Choroid plexus epithelial cell (primary cell): ENCODE measurements at regions not wholly inside any gene's neighbourhood (a gene's known extent, or its start where the extent isn't known, plus 50 kb on each side); places are given as distances from the start of the nearest gene placed in this dataset.

ENCODE experiments used
- DNase-seq: peaks from one replicate; pipeline ENCODE4 v3.0.0-alpha.2; 2010; ENCODE audit warnings: low read depth
- H3K4me3 ChIP-seq: 2 replicates; pipeline ENCODE4 v1.5.1; 2011; ENCODE audit warnings: low read depth, mild to moderate bottlenecking, control low read depth, low read length, moderate library complexity
- TF ChIP-seq, protein P1 (sequence below): conservative IDR thresholded peaks from 2 replicates; pipeline ENCODE4 v1.5.1; 2011; ENCODE audit warnings: low read depth, mild to moderate bottlenecking, control low read depth, inconsistent platforms, low read length, moderate library complexity

DNA sequence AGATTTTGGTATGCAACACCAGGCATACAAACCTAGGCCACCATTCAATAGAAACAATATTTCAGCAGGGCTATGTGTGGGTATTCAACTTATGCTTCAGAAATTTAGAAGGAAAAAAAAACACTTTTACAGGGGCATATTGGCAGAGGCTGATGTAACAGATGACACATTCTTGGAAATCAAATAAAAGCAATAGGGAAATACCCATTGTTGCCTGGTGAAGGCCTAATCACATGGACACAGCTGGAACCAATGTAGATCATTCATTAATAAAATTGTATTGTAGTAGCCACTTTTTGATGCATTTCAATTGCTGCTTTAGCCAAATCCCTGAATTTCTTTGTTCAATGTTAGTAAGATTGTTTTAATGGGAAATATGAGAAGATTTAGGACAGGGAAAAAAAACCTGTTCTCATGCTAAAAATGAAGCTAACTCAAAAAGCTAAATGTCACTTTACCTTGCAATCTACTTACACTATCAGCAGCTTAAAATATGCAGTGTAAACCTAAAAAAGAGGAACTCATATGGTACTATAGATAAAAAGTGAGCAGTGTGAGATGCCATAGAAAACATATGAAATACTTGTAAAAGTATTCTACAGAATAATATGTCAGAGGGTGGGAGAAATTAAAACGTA lies 289.4 kb downstream of the ZEB2 start:
- no peak overlapping the region for H3K4me3 ChIP-seq
- TF ChIP-seq, protein P1, sequence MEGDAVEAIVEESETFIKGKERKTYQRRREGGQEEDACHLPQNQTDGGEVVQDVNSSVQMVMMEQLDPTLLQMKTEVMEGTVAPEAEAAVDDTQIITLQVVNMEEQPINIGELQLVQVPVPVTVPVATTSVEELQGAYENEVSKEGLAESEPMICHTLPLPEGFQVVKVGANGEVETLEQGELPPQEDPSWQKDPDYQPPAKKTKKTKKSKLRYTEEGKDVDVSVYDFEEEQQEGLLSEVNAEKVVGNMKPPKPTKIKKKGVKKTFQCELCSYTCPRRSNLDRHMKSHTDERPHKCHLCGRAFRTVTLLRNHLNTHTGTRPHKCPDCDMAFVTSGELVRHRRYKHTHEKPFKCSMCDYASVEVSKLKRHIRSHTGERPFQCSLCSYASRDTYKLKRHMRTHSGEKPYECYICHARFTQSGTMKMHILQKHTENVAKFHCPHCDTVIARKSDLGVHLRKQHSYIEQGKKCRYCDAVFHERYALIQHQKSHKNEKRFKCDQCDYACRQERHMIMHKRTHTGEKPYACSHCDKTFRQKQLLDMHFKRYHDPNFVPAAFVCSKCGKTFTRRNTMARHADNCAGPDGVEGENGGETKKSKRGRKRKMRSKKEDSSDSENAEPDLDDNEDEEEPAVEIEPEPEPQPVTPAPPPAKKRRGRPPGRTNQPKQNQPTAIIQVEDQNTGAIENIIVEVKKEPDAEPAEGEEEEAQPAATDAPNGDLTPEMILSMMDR, result no peak
- peak; percentile 47 for DNase-seq

DNA sequence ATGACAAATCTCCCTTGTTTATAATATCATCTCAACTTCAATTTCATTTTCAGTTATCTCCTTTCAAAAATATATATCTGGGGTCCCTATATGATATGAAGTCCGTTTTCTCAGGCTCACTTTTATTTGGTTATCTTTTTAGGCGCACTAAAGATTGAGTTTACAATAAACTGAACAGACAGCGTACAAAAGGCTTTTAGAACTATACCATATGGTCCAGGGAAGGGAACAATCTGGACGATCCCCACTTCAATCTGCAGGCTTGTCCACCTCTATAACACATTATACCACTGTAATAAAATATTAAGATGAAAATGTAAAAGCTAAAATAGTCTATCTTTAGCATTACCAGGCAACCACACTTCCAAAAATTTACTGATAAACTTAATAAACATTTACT lies 289.9 kb downstream of the ZEB2 start:
- no peak overlapping the region for H3K4me3 ChIP-seq
- DNase-seq, result no peak
- TF ChIP-seq, protein P1, result no peak

DNA sequence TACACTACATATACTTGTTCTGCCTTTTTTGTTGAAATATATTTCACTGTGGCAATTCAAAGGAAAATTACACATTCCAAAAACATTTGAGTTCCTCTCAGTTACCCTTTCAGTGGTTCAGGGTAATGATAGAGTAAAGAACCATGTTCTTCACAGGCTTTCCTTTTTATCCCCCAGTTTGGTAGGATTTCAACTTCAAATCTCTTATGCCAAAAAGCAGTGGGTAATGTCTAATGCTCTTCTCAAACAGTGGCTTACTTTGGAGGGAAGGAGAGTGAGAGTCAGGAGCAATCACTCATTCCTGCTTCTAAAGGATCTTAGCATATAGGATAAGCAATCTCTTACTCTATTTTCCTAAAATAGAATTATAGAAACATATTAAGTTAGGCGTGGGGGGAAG lies 290.6 kb downstream of the ZEB2 start:
- TF ChIP-seq, protein P1, result no peak
- no peak overlapping the region for H3K4me3 ChIP-seq
- no peak for DNase-seq

DNA sequence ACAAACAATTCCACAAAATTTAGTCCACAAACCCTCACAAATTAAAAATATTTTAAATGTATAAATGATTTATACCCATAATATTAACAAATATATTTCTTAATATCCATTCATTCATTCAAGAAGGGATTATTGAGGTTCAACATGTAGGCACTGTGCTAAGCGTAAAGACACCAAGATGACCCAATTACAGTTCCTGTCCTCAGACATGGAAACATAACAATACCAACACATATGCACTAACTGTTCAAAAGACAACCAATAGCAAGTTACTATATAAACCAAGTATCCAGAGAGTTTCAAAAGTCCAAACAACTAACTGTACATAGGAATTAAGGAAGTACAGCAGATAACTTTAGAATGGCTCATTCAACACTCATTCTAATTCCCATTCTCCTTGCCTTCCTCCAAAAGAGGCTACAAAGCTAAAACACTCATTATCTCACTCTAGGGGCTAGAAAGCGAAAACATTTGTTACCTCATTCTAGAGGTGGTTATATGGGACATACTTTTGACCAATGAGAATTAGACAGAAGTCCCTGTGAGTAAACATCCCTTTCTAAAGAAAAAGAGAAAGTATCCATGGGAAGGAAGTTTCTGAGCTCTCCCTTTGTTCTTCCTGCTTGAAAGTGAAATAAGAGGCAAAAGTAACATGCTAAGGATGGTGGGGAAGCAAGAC lies 292.4 kb downstream of the ZEB2 start:
- TF ChIP-seq, protein P1, result no peak
- no peak for DNase-seq
- no peak overlapping the region for H3K4me3 ChIP-seq

DNA sequence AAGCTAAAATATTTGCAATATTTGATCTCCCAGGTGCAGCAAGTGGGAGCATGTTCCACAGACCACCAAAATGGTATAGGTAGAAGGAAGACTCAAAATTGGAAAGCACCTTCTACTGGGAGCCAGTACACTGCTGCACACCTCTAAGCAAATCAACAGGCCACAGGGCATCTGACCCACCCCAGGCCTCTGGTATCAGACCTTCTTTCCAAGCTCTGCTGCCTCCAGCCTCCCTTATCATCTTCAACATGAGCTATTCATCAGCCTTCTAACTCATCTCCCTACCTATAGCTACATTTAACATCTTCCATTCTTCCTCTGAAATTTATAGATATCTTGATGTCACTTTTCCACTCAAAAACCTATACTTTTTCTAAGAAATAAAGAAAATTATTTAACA lies 294.8 kb downstream of the ZEB2 start:
- DNase-seq, result no peak
- no peak overlapping the region for H3K4me3 ChIP-seq
- TF ChIP-seq, protein P1, result no peak

DNA sequence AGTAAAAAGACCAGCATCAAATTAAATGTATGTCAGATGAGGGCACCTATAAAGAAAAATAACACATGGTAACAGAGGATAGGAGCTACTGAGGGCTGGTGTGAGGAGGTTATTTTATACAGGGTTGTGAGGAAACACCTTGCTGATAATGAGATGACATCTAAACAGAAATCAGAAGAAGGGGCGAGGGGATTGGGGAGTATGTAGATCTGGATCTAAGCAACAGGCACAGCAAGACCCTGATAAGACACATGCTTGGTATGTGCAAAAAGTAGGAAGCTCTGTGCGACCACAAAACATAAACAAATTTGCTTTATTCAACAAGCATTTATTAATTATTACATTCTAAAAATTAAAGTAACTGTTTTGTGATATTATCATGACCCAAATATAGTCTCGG lies 295.4 kb downstream of the ZEB2 start:
- TF ChIP-seq, protein P1, result no peak

DNA sequence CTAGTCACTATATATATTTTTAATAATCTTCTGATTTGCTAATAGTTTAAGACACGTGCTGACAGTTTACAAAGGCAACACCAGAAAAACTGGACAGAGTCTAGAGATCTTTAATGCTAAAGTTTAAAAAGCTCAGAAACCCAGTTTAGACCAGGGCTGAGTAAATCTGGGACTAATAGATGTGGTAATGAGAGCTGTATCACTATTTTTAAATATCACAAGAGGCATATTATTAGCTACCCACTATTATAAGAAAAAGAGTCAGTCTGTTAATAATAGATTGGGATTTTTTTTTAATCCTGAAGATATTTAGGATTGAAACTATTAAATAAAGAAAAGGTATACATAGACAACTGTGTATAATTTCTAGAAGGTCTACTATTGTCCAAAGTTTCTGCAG lies 299.9 kb downstream of the ZEB2 start:
- no peak overlapping the region for H3K4me3 ChIP-seq
- DNase-seq, result no peak
- TF ChIP-seq, protein P1, result no peak

More for the DNA sequence above, 295.4 kb downstream of the ZEB2 start:
- no peak for DNase-seq
- no peak overlapping the region for H3K4me3 ChIP-seq
